ENCODE measurements at regions not wholly inside any gene's neighbourhood (a gene's known extent, or its start where the extent isn't known, plus 50 kb on each side); places are given as distances from the start of the nearest gene placed in this dataset.
"Not testable (repeated sequence)": the region's sequence is repeated elsewhere in the genome, so short reads cannot be mapped to it uniquely, and the experiment has no call there.

GRCh38 chr6:142635130-142635529, 309.8 kb downstream of the HIVEP2 start:
- DNase-seq (ENCODE audit: low read depth in 2 of 2), result no peak

DNA sequence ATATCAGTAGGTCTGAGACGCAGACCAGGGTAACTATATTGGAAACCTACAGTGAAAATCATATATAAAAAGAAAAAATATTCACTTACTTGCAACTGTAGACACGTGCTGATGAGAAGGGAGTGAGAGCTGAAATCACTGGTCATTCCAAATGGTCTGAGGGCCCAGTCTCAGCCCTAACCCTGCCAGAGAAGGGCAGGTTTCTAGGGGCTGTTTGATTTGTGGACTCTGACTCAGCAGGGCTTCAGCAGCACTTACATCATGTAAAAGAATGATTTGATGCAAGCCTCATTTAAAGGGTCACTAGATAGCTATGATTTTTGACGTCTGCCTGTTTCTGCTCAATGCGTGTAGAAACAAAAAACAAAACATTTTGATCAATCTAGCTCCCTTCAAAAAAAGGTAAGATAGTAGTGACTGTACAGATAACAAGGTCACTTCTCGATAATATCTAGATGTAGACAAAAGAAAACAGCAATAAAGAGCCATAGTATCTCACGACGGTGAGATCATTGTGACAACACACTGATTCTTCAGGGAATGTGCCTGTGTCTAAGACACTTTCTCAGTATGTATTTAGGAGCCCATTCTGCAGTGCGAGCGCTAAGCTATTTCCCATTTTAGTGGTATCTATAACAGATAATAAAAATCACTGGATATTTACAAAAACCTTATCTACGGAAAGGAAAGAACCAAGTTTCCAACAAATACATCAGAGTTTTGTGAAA, 307.2 kb downstream of the HIVEP2 start:
- DNase-seq (ENCODE audit: low read depth in 2 of 2), result no peak

- DNase-seq (ENCODE audit: low read depth in 2 of 2), result no peak
Observed at GRCh38 chr6:142642651-142643050, 302.3 kb downstream of the HIVEP2 start.

- DNase-seq (ENCODE audit: low read depth in 2 of 2), result no peak
Observed at GRCh38 chr6:142644866-142645265, 300.1 kb downstream of the HIVEP2 start.

DNA sequence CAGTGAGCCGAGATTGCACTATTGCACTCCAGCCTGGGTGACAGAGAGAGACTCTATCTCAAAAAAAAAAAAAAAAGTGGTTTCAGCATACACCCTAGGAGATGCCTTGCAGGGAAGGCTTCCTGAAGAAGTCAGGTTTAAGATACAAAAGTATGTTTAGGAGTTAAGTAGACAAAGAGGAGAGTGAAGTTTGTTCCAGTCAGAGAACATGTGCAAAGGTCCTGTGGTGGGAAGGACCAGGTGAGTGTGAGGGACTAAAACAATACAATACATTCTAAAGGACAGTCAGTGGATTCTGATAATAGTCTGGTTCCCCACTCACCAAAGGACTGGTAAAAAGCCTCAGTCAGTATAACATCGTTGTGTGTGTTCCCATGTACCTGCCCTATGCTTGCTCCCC, 299.3 kb downstream of the HIVEP2 start:
- DNase-seq (ENCODE audit: low read depth in 2 of 2), result no peak

DNA sequence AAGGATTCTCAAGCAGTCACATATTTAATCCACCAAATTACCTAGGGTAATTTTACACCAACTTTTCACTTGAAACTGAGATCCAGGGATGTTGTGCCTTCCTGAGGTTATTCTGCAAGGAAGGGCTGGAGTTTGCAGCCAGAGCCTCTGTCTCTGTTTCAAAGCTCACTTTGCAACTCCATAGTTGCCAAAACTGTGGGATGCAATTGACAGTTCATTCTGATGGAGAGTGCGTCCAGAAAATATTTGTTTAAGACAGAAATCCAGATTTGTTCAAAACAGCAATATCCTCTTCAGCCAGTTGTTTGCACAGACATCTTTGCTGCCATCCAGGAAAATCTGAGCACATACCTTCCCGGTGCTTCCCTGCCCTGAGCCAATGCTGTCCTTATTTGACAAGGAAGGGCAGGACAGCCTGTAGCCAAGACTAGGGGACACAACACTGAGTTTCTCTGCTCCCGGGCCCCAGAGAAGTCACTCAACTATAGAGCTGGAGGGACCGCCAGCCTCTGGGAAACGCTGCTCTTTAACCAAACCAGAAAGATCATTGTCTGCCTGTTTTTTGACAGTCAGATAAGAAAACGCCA, 297.4 kb downstream of the HIVEP2 start:
- no peak for DNase-seq (ENCODE audit: low read depth in 2 of 2)

GRCh38 chr6:142648036-142648451, 296.9 kb downstream of the HIVEP2 start:
- DNase-seq (ENCODE audit: low read depth in 2 of 2), result no peak

GRCh38 chr6:142648526-142648925, 296.4 kb downstream of the HIVEP2 start:
- DNase-seq (ENCODE audit: low read depth in 2 of 2), result no peak

DNA sequence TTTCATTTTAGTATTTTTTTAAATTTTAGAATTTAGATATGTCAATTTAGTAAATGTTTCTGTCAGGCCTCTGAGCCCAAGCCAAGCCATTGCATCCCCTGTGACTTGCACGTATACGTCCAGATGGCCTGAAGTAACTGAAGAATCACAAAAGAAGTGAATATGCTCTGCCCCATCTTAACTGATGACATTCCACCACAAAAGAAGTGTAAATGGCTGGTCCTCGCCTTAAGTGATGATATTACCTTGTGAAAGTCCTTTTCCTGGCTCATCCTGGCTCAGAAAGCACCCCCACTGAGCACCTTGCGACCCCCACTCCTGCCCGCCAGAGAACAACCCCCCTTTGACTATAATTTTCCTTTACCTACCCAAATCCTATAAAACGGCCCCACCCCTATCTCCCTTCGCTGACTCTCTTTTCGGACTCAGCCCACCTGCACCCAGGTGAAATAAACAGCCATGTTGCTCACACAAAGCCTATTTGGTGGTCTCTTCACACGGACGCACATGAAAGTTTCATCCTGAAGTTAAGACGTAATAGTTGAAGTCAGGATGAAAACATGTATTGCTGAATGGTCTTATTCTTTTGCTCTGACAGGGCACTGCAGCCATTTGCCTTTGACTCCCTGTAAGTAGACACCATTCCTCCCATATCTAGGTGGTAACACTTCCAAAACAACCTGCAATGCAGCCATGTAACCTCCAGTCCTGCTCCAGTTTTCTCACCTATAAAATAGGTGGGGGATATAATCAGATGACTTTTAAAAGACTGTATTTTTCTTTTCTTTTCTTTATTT, 295.3 kb downstream of the HIVEP2 start:
- not testable (repeated sequence) for DNase-seq (ENCODE audit: low read depth in 2 of 2)

- no peak for DNase-seq (ENCODE audit: low read depth in 2 of 2)
Observed at GRCh38 chr6:142651384-142651783, 293.6 kb downstream of the HIVEP2 start.

- no peak for DNase-seq (ENCODE audit: low read depth in 2 of 2)
Observed at GRCh38 chr6:142653710-142654420, 291.1 kb downstream of the HIVEP2 start.

- no peak for DNase-seq (ENCODE audit: low read depth in 2 of 2)
Observed at GRCh38 chr6:142659661-142660060, 285.3 kb downstream of the HIVEP2 start.

DNA sequence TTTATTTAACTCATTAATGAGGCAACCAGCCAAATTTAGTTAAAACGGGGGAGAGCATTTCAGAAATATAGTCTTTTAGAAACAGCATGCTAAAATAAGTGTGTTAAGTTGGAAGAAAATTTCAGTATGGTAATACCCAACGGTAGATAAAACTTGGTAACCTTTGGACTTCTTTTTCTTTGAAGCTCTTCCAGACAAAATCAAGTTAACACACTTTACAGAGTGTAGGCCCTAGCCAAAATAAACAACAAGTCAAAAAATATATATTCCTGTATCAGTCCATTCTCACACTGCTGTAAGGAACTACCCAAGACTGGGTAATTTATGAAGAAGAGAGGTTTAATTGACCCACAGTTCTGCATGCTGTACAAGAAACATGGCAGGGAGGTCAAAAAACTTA, 279.6 kb downstream of the HIVEP2 start:
- no peak for DNase-seq (ENCODE audit: low read depth in 2 of 2)

DNA sequence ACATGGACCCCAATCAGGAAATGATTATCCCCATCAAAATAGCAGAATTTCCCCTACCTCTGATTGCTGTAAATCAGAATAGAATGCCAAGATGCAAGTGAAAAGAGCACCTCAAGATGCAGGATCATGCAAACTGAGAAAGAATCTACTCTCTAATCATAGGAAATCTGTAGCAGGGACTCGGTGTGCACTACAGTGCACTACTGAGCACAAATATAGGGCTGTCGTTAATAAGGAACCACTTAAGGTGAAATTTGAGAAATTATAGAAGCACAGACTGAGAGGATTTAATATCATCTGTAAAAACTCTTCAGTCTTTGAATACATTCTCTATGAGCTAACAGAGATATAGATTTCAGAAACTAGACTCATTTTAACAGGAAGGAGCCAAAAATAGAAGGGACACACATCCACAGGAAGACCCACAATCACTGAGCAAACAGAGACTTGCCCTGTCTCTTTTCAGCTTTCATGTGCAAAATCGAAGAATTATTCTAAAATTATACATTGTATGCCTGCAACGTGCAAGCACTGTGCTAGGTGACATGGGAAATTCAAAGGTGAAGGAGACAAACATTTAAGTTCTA, 278.3 kb downstream of the HIVEP2 start:
- DNase-seq (ENCODE audit: low read depth in 2 of 2), result no peak

GRCh38 chr6:142669471-142670351, 275.3 kb downstream of the HIVEP2 start:
- no peak for DNase-seq (ENCODE audit: low read depth in 2 of 2)

DNA sequence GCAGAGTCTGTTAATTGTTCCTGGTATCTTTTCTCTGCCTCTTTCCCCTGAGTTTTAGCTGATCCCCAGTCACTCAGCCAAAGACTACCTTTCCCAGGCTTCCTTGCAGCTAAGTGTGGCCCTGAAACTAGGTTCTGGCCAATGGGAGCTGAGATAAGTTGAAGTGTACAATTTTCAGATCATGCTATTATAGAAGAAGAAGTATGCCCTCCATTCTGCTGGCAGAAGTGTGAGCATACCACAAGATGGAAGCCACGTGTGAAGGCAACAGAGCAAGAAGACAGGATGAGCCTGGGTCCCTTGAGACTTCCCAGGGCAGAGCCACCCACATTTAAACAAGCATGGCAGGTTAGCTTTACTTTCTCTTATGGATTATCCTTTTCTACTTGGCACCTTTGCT, 273.2 kb downstream of the HIVEP2 start:
- no peak for DNase-seq (ENCODE audit: low read depth in 2 of 2)

GRCh38 chr6:142675517-142675916, 269.5 kb downstream of the HIVEP2 start:
- no peak for DNase-seq (ENCODE audit: low read depth in 2 of 2)

- no peak for DNase-seq (ENCODE audit: low read depth in 2 of 2)
Observed at GRCh38 chr6:142676027-142676443, 268.9 kb downstream of the HIVEP2 start.

- no peak for DNase-seq (ENCODE audit: low read depth in 2 of 2)
Observed at GRCh38 chr6:142676647-142677192, 268.3 kb downstream of the HIVEP2 start.

DNA sequence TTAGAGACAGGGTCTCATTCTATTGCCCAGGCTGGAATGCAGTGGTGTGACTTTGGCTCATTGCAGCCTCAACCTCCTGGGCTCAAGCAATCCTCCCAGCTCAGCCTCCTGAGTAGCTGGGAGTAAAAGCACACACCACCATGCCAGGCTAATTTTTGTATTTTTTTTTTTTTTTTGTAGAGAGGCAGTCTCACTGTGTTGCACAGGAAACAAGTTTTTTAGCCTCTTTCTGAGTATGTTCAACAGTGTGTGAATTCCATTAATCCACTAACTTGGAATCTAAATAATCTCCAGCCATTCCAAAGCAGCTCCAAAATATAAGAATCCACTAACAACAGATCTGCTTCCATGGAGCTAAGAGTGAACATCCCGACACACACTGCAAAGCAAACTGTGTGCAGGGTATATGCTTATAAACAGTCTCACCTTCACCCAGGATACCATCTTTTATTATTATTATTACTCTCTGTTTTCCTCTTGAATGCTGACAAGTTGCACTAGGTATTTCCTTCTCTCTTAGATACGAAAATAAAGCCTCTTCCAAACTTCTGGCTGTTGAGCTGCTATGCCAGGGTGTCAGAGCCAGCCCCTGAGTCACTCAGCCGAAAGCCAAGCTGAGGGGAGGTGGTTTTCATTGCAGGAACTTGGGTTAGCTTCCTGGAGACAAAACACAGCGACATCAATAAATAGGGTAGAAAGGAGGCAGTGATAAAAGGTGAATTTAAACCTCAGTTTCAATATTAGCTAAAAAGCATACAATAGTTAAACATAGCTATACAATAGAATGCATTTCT, 264.9 kb downstream of the HIVEP2 start:
- DNase-seq (ENCODE audit: low read depth in 2 of 2), result peak in 1 of 2 donors; percentile 2

All from stimulated activated CD8-positive, alpha-beta memory T cell treated with anti-CD3 and anti-CD28 coated beads, Interleukin-2, amount 100 ng/mL, for 1 hour (primary cell).